GM12892 (cell line): ENCODE measurements at regions not wholly inside any gene's neighbourhood (a gene's known extent, or its start where the extent isn't known, plus 50 kb on each side); places are given as distances from the start of the nearest gene placed in this dataset.

ENCODE experiments used
- POLR2A ChIP-seq: IDR thresholded peaks from 2 replicates; pipeline ENCODE4 v1.6.1; 2011; ENCODE audit warnings: low read depth, low read length, control low read depth
- POLR2AphosphoS5 ChIP-seq: IDR thresholded peaks from 2 replicates; pipeline ENCODE4 v1.6.1; 2011; ENCODE audit warnings: low read depth, low read length, control low read depth

DNA sequence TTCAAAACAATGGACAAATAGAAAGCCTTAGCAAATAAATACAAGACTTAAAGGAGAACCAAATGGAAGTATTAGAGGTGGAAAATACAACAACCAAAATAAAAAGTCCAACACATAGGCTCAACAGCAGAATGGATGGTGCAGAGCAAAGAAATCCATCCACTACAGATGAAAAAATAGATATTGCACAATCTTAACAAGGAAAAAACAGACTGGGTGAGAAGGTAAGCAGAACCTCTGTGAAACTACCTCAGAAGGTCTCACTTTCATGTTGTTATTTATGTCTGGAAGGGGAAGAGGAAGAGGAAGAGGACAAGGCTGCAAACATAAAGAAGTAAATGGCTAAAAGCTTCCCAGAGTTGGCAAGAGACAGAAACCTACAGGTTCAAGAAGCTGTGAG is 158.7 kb upstream of the NBPF11 start:
- no peak for TF ChIP-seq POLR2A
- no peak for TF ChIP-seq POLR2AphosphoS5
